ENCODE measurements at regions not wholly inside any gene's neighbourhood (a gene's known extent, or its start where the extent isn't known, plus 50 kb on each side); places are given as distances from the start of the nearest gene placed in this dataset.

- TF ChIP-seq EZH2phosphoT487 (IDR thresholded peaks at IDR 0.05; ENCODE audit: low read length) (no peak), CTCF (IDR thresholded peaks at IDR 0.05; ENCODE audit: low read length) (no peak)
Observed at GRCh38 chr6:40973304-40973703, 65.7 kb downstream of the UNC5CL start.

Data from MM.1S (cell line).